Right lobe of liver (tissue), 6 donors: ENCODE measurements at regions not wholly inside any gene's neighbourhood (a gene's known extent, or its start where the extent isn't known, plus 50 kb on each side); places are given as distances from the start of the nearest gene placed in this dataset.

Experiments used
- ATAC-seq, 4 donors: fragments of 200-7000 bp; cut with Tn5 transposase; one replicate each; pipeline ENCODE4 v1.9.1; 2020; ENCODE audit warnings: mild to moderate bottlenecking in 4 of 4, moderate library complexity in 4 of 4
- DNase-seq, 3 donors: peaks; one replicate each; pipeline ENCODE4 v3.0.0-alpha.2; 2020
- H3K27ac ChIP-seq, 3 donors: fragments of 200-600 bp; one replicate each; pipeline ENCODE4 v1.8.0; 2022
- H3K27me3 ChIP-seq, 2 donors: fragments of 200-600 bp; one replicate each; pipeline ENCODE4 v1.8.0; 2022
- H3K36me3 ChIP-seq, 4 donors: fragments of 200-600 bp; sonication (generic) in 1 of 4; one replicate each; pipeline versions ENCODE4 v1.5.1 to v1.8.0; 2017 to 2022; ENCODE audit warnings: control low read depth in 1 of 4
- H3K4me1 ChIP-seq, 4 donors: fragments of 200-600 bp; sonication (generic) in 1 of 4; one replicate each; pipeline versions ENCODE4 v1.5.1 to v1.8.0; 2017 to 2022; ENCODE audit warnings: control low read depth in 1 of 4
- H3K4me3 ChIP-seq, 3 donors: fragments of 200-600 bp; one replicate each; pipeline ENCODE4 v1.8.0; 2022
- H3K9me3 ChIP-seq, 4 donors: fragments of 200-600 bp; sonication (generic) in 1 of 4; one replicate each; pipeline versions ENCODE4 v1.5.1 to v1.8.0; 2017 to 2022; ENCODE audit warnings: control low read depth in 1 of 4
- CTCF ChIP-seq, 4 donors: fragments of 200-600 bp in 3 of 4; fragments of 450-650 bp in 1 of 4; IDR thresholded peaks; one replicate each; pipeline versions ENCODE4 v1.5.1 to v1.8.0; 2016 to 2022; ENCODE audit warnings: antibody characterized with exemption in 4 of 4, mild to moderate bottlenecking in 2 of 4
- POLR2A ChIP-seq: fragments of 450-650 bp; IDR thresholded peaks from one replicate; pipeline ENCODE4 v1.6.1; 2017; ENCODE audit warnings: antibody characterized with exemption, mild to moderate bottlenecking
- WGBS: methylation state at CpG from one replicate; pipeline ENCODE4 v1.1.6; 2018; ENCODE audit warnings: low coverage, low lambda C conversion rate; ENCODE audit not compliant: insufficient coverage; ENCODE audit errors: missing lambda C conversion rate; 5-methylcytosine and 5-hydroxymethylcytosine counted together
- intact Hi-C, 2 donors: fragments of 100-400 bp; cut with DNase I; formaldehyde crosslinking; loops; one replicate each; pipeline versions ENCODE4 v1.11.2 to v1.14.1; 2022
- donor health status: DM: no; HTN: yes; CAD: no.
- donor health status: DM: no; HTN: no; CAD: no.
- donor health status: DM: no; HTN: no; CAD: no.
- donor health status: DM: no; HTN: yes; CAD: no.
- donor health status: DM: no; HTN: yes; CAD: no.

- intact Hi-C loops: no loop called here
- 46% methylated on average over 1 of the region's 1 CpG for WGBS
- DNase-seq (no peak), ATAC-seq (no peak)
- Histone ChIP-seq H3K36me3 (no peaks in the 10 kb centered on the region), H3K4me1 (no peaks in the 10 kb centered on the region), H3K27me3 (no peaks in the 10 kb centered on the region), H3K27ac (no peak overlapping the region), H3K9me3 (no peaks in the 10 kb centered on the region), H3K4me3 (no peak overlapping the region)
- TF ChIP-seq POLR2A: no peak
- TF ChIP-seq CTCF (IDR thresholded peaks at IDR 0.05): no peak
These were observed 473.8 kb upstream of the PTCHD4 start for GRCh38 chr6:48584846-48585245.

- no peaks in the 10 kb centered on the region for H3K36me3 ChIP-seq
- ATAC-seq (no peak), DNase-seq (no peak)
- TF ChIP-seq POLR2A: no peak
- no peak for TF ChIP-seq CTCF (IDR thresholded peaks at IDR 0.05)
- H3K9me3 ChIP-seq: no peaks in the 10 kb centered on the region
- no peak overlapping the region for H3K4me3 ChIP-seq
- no peaks in the 10 kb centered on the region for H3K4me1 ChIP-seq
- 55% methylated on average over 3 of the region's 3 CpGs for WGBS
- no peak overlapping the region for H3K27ac ChIP-seq
- H3K27me3 ChIP-seq: no peaks in the 10 kb centered on the region
- intact Hi-C loops: no loop called here
These were observed 459.7 kb upstream of the PTCHD4 start for GRCh38 chr6:48570656-48571055.

GRCh38 chr6:48568856-48569255, 457.9 kb upstream of the PTCHD4 start:
- WGBS: 34% methylated on average over 2 of the region's 2 CpGs
- Histone ChIP-seq H3K27ac (no peak overlapping the region), H3K36me3 (no peaks in the 10 kb centered on the region), H3K27me3 (no peaks in the 10 kb centered on the region), H3K9me3 (no peaks in the 10 kb centered on the region), H3K4me3 (no peak overlapping the region), H3K4me1 (no peaks in the 10 kb centered on the region)
- TF ChIP-seq POLR2A (no peak), CTCF (IDR thresholded peaks at IDR 0.05) (no peak)
- intact Hi-C loops: no loop called here
- ATAC-seq (no peak), DNase-seq (no peak)

GRCh38 chr6:48567016-48567415, 456.0 kb upstream of the PTCHD4 start:
- no peak for TF ChIP-seq POLR2A
- TF ChIP-seq CTCF (IDR thresholded peaks at IDR 0.05): no peak
- H3K36me3 ChIP-seq: no peaks in the 10 kb centered on the region
- intact Hi-C loops: no loop called here
- no peaks in the 10 kb centered on the region for H3K9me3 ChIP-seq
- no peaks in the 10 kb centered on the region for H3K27me3 ChIP-seq
- H3K4me1 ChIP-seq: no peaks in the 10 kb centered on the region
- DNase-seq (no peak), ATAC-seq (no peak)
- H3K27ac ChIP-seq: no peak overlapping the region
- H3K4me3 ChIP-seq: no peak overlapping the region
